GM12891 (cell line): ENCODE measurements at regions not wholly inside any gene's neighbourhood (a gene's known extent, or its start where the extent isn't known, plus 50 kb on each side); places are given as distances from the start of the nearest gene placed in this dataset.

Experiments used
- POLR2A ChIP-seq: IDR thresholded peaks from 2 replicates; pipeline ENCODE4 v1.6.1; 2011; ENCODE audit warnings: low read depth, low read length, control low read depth
- POLR2AphosphoS5 ChIP-seq: IDR thresholded peaks from 2 replicates; pipeline ENCODE4 v1.6.1; 2011; ENCODE audit warnings: low read depth, low read length, control low read depth

DNA sequence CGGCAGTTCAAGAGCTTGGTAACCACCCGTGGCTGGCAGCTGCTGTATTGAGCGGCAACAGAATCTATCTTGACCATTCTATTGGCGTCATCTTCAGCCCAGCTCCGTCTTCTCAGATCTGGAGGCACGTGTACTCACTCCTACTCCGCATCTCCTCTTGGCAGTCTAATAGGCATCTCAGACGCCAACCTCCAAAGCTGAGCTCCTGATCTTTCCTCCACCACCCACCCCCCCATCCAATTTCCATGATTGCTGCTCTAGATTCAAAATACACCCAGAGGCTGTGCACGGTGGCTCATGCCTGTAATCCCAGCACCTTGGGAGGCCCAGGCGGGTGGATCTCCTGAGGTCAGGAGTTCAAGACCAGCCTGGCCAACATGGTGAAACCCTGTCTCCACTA is 84.6 kb upstream of the CASZ1 start:
- TF ChIP-seq POLR2A (no peak), POLR2AphosphoS5 (no peak)
